GM19372 (cell line): ENCODE measurements at regions not wholly inside any gene's neighbourhood (a gene's known extent, or its start where the extent isn't known, plus 50 kb on each side); places are given as distances from the start of the nearest gene placed in this dataset.
"Not testable (repeated sequence)": the region's sequence is repeated elsewhere in the genome, so short reads cannot be mapped to it uniquely, and the experiment has no call there.

Source experiments
- ATAC-seq: cut with Tn5 transposase; IDR thresholded peaks from one replicate; pipeline ENCODE4 v1.9.1; 2021; ENCODE audit warnings: mild to moderate bottlenecking, low read depth, moderate library complexity; ENCODE audit not compliant: unreplicated experiment

DNA sequence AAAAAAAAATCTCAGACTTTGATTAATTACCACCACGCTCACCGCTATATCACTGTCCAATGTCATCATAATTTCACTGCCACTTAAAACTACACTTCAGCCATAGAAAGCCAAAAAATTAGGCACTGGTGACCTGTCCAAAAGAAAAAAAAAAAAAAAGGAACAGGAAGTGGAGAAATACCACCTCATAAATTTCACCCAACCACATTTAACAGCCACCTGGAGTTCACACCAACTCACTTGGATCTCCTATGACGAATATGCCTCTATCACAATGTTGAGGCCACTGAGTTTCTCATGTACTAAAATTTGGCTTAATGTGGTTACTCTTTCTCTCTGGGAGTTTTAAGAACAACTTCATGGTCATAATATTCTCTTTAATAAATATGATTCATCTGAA is 237.5 kb upstream of the RSPO3 start:
- no peak for ATAC-seq

DNA sequence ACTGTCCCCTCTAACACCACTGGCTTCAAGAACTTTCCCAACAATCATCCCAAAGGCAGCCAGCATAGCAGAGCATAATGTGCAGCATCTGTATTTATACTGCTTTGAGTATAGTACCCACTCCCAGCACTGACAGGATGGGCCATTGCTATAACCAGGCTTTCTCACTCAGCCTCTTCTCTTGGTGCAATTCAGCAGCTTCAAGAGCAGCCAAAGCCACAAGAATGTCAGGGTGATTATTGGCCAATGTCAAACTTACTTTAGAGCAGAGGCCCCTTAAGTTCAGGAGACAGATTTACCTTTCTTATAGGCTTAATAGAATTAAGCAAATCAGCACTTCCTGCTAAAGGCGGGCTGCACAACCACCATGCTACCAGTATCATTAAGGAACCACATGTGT is 232.4 kb upstream of the RSPO3 start:
- no peak for ATAC-seq

DNA sequence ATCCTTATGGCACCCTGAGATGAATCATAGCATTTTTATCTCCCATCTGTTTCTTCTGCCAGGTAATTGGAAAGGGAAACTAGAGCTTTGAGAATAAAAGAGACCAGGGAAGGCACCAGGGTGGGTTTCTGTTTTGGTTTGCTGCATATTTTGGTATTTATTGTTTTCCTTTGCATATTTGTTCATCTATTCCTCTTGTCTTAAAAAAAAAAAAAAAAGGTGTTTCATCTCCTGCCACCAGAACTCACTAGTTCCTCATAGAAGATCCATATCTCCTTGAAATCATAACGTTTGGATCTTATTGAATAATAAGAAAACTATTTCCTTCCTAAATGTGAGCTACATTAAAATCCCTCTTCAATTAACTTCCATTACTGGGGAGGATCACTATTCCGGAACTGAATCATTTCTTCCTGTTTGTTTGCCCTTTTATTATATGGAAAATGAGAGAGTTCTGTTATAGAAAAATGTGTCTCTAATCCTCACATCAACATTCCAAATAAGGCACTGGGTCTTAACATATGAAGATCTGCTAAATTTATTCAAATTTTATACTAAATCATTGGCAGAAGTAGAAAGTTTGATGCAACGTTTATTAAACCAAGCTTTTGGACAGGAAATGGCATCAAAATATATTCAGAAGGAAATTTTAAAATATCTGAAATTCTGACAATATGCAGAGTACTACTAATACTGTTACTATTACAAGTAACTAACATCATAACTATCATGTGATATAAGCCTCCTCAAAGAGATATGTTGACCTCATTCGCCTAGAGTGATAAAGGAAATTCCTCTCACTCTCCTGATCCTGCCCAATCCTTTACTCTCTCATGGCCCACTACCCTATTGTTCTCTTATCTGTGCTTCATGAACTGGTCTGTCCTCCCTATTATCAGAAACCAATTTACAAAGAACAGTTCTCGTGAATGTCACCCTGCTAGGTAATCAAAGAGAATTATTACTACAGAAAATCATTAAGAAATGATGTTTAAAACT is 229.4 kb upstream of the RSPO3 start:
- ATAC-seq = no peak

DNA sequence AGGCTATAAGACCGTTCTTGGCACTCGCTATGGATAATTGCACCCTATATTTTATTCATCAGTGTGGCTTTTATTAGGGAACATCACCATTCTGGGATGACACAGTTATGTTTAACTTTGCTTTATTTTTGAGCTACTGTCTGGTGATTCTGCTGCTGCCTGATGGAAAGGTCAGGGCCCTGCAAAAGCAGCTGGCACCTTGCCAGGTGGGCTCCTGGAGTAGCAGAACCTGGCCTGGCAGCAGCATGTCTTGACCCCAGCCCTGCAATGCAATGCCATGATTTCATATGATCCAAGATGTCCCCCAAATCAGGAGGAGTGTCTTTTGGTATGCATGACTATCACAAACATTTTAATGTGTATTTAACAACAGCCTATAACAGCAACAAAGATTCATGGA is 228.4 kb upstream of the RSPO3 start:
- ATAC-seq = no peak

DNA sequence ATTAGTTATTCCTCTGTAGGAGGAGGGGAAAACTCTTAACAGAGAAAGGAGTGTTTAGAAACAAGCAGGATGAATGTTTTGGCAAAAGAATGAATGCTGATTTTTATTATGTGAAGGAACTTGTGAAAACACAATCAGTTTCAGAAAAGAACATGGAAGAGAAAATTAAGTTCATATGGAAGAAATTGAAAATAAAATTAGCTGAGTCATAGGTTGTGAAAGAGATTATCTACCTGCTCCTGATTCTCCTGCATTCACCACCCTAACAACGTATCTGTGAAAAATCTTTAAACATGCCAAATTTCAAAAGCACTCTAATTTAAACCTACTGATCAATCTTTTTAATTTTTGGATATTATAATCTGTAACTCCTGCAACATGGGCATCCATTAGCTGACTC is 227.3 kb upstream of the RSPO3 start:
- no peak for ATAC-seq

DNA sequence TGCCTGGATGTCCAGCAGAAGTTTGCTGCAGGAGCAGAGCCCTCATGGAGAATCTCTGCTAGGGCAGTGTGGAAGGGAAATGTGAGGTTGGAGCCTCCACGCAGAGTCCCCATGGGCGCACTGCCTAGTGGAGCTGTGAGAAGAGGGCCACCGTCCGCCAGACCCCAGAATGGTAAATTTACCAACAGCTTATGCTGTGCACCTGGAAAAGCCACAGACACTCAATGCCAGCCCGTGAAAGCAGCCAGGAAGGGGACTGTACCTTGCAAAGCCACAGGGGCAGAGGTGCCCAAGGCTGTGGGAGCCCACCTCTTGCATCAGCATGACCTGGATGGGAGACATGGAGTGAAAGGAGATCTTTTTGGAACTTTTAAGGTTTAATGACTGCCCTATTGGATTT is 225.6 kb upstream of the RSPO3 start:
- ATAC-seq = not testable (repeated sequence)

DNA sequence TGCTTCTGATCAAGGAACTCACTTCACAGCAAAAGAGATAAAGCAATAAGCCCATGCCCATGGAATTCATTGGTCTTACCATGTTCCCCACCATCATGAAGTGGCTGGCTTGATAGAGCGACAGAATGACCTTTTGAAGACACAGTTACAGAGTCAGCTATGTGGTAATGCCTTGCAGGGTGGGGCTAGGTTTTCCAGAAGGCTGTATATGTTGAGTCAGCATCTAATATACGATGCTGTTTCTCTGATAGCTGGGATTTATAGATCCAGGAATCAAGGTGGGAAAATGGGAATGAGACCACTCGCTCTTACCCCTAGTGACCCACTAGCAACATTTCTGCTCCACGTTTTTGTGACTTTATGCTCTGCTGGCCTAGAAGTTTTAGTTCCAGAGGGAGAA is 220.7 kb upstream of the RSPO3 start:
- ATAC-seq = no peak

DNA sequence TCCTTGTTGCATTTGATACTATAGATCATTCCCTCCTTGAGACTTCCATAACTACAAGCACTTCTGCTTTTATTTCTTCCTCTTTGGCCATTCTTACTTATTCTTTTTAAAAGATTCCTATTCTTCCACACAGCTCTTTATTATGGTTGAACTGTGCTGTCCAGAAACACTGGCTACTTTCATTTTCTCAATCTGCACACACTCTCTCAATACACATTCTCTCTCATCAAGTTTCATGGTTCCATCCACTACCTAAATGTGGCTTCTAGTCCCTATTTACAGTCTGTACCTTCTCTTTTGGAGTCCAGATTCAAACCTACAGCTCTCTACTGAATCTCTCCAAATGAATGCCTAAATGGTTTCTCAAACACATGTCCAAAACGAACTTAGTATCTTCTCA is 214.3 kb upstream of the RSPO3 start:
- ATAC-seq = no peak

DNA sequence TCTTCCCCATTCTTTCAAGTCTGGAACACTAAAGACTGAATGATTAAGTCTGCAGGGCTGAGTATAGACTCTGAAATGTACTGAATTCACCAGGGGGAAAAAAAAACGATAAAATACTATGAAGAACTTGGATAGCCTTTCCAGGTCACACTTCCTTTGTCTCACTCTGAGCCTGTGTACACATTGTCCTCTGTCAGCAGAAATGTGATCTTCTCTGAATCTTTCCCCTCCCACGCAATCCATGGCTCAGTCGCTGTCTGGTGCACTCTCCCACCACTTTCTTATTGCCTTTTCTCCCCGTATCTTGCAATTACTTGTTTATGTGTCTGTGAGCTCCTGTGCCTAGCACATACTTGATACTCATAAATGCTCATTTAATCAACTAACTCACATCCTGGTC is 212.6 kb upstream of the RSPO3 start:
- no peak for ATAC-seq

DNA sequence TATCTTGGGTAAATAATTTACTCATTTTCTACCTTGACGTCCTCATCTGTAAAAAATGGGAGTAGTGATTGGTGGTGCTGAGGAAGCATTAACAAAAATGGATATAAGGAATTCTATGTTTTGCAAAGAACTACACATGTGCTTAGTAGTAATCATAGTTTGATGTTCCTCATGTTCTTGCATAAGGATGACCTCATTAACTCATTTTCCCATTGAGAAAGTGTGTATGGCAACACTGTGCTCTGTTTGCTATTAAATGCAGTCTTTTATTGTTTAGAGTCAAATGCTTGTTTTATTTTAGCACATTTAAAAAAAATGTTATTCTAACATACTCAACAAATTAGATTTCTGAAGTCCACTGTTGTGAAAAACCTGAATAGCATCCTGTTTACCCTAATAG is 211.2 kb upstream of the RSPO3 start:
- no peak for ATAC-seq

DNA sequence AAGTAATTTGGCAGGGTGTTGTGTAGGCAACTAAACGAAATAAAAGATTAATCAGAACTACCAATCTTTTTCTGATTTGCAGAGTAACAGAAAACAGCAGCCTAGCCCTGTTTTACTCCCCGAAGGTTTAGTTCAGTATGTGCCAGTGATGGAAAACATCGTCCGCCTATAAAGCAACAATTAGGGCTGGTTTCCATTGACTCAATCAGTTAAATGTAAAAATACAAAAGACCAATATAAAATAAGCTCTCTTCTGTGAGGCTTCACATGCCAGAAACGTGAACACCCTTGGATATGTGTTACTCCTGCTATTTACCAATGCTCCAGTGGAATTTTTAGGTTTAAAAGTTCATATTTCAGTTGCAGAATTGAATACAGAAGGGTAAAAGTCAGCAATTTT is 210.5 kb upstream of the RSPO3 start:
- no peak for ATAC-seq

DNA sequence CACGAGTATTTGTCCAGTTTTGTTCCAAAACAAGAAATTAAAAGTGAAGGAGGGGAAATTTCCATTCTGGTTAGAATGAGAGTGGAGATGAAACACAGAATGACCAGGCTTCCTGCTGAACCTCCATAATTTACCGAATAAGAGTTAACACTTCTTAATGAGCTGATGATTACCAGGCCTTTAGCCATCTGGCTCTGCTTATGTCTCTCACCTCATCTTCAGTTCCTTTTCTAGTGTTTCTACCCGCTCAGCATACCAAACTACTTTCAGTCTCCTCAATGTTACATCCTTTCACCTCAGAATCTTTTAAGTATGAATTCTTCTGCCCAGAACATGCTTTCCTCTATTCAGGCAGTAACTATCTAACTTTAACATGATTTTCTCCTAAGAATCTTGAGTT is 209.0 kb upstream of the RSPO3 start:
- no peak for ATAC-seq

DNA sequence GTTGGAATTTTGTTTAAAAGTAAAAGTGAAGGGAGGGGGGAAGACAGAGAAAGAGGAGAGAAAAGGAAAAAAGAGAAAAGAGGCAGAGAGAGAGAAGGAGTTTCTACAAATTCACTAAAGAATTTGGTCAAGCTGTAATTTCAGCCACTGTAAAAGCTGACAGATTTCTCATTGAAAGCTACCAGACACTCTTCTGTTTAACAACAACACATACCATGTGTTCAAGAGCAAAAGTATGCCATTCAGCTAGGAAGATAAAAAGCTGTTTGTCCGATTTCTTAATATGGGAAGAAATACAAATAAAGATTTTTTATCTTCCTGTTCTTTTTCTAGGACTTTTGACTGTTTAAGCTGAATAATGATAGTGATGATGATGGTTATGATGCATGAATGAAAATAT is 204.8 kb upstream of the RSPO3 start:
- no peak for ATAC-seq

DNA sequence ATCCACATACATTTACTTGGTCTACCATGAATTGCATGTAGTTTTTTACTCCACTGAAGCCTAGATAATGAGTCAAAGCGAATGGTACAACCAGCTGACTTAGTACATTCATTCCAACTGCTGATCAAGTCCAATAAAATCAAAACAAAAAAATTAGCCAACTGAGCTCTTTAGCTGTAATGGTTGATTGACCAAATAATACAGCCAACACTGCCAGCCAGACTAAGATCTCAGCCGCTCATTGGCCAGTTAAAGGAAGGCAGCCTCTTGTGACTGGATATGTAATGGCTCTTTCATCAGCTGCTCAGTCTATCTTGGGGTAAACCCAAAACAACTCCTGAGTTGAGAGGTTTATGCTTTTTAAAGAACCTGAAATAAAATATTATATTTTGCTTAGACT is 204.3 kb upstream of the RSPO3 start:
- no peak for ATAC-seq

DNA sequence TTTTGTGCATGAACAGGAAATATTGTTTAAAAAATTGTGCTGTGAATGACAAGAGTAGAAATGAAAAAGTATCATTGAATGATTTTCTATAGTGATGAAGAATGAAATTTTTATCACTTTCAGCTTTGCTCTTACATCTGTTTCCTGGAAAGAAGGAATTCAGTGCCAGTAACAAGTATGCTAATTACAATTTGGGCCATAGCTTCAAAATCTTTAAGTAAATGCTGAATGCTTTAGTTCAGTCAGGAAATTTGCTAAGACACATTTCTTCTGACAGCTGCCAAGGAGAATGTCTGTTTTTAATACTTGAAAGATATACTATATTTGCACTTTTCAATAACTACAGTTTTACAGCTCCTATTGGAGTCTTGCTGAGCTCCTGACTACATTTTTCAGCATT is 203.7 kb upstream of the RSPO3 start:
- no peak for ATAC-seq

DNA sequence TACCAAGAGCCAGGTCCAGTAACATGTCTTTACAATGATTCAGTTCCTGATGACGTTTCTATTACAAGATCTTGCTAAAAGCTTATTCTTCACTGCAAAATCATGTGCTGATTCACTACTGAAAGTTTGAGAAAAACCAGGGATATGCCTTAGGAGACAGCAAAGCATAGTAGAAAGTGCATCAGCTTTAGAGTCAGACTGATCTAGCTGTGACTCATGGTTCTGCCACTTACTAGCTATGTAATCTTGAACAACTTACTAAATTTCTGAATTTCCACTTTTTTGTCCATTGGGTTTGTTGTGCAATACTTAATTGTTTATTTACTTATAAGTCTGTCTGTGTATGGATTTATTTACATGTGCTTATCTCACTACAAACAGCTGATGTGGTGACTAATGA is 198.5 kb upstream of the RSPO3 start:
- ATAC-seq = no peak

DNA sequence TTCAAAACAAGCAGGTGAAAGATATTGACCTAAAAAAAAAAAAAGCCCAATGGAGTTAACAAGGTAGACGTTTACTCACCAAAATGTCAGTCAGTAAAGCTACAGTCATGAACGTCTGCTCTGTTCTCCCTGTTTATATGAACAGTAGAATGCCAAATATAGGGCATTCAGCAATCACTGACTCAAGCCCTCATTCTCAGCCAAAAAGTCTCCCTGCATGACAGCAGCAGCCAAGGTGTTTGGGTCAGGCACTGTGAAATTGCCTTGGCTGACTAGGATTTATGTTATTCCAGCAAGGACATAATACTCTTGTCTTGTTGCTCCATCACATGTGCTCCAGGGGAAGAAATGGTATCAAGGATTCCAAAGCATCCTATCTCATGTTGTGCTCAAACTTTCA is 194.7 kb upstream of the RSPO3 start:
- no peak for ATAC-seq

DNA sequence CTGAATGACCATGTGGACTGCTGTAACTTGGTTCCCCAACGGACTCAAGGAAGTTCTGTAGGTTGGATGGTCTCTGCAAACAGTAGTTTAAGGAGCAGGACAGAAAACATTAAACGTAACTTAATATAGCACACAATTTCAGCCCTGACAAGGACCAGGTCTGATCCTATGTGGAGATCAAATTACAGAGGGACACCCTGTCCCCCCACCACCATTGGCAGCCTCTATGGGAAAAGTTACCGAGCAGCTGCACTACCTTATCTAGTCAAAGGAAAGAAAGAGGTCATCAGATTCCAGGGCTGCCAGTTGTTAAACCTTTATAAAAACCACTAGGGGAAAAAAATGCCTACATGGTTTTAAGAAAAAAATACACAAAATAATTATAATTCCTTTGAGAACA is 191.5 kb upstream of the RSPO3 start:
- no peak for ATAC-seq

DNA sequence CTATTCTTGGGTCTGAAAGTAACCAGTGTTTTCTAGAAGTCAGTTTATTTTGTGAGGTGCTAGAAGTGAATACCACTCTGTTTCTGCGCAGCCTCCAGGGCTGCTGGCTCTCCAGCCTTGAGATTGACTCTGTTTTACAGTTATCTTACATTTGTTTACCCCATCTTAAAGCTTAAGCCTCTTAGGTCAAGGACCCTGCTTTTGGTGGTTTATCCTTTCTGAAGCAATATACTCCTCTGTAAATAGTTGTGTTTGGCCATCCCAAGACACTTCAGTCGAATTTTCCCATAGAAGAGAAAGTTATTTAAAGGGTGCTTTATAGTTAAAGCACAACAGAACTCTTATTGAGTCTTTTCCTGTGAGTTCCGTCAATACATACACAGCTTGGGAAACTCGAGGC is 190.6 kb upstream of the RSPO3 start:
- no peak for ATAC-seq

DNA sequence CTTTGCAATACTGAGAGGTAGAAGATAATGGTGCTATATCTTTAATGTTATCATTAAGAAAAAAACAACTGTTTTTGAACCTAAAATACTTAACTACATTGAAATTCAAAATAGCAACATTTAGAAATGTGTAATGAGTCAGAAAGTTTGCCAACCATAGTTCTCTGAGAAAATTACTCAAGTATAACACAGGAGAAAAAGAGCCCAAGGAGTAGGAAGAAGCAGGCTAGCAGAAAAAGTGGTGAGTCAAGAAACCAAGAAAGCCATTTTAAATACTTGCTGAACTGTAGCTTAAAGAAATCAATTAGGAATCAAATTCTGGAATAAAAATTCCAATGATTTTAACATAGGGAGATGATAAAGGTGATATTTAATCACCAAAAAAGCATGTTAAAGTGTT is 181.0 kb upstream of the RSPO3 start:
- no peak for ATAC-seq

DNA sequence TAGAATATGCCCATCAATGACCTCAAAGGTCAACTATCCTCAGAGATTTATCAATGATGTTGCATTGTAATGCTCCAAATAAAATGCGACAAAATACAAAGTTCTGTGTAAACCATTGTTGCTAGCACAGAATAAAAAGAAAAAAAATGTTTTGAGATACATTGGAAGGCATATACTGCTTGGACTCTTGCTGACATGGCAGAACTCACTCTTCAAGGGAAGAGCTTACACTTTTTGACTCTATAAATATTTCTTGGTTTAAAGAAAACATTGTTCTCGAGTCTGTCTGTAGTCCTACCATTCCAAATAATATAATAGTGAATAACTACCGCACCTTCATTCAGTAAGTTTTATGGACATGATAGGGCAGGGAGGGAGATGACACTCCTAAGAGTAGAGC is 178.7 kb upstream of the RSPO3 start:
- ATAC-seq = no peak

DNA sequence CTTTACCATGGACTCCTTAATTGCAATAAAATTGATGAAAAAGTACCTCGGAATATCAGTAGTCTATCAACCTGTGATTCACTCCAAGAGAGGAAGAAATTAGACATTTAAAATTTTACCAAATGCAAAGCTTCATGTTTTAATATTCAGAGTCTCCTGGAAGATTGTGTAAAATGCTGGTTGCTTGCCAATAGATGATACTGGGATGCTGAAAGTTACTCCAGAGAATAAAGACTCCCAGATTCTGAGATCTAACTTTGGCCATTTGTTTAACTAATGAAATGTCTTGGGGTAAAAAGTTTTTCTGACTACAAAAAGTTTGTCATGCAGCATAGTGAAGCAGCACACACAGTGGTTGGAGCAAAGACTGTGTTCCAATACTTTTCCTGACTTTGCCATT is 176.7 kb upstream of the RSPO3 start:
- ATAC-seq = no peak

DNA sequence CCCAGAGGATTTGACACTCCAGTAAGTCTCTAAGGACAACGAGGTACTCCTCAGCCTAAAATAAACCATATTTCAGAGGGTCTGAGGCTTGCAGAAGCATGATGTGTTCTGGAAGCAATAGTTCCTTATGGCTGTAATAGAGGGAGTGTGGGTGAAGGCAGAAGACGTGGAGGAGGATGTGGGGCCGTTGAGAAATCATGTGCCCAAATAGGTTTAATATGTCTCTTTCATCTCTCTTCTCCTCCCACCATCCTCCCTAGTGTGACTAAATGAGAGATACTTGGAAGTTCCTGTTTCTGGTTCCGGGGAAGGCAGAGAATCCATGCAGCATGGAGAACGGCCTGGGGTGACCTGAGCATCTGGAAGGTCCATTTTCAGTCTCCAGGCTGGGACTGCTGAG is 174.0 kb upstream of the RSPO3 start:
- no peak for ATAC-seq
